Thyroid gland (tissue), 4 donors: ENCODE measurements at regions not wholly inside any gene's neighbourhood (a gene's known extent, or its start where the extent isn't known, plus 50 kb on each side); places are given as distances from the start of the nearest gene placed in this dataset.

Experiments used
- DNase-seq, 2 donors: peaks; one replicate each; pipeline ENCODE4 v3.0.0-alpha.2; 2019
- H3K27ac ChIP-seq, 3 donors: fragments of 200-600 bp; sonication (generic); 1 replicate in 2 of 3; 2 replicates in 1 of 3; pipeline ENCODE4 v1.5.1; 2016 to 2019; ENCODE audit warnings: mild to moderate bottlenecking in 1 of 3, moderate library complexity in 1 of 3
- H3K27me3 ChIP-seq: fragments of 200-600 bp; sonication (generic); one replicate; pipeline ENCODE4 v1.5.1; 2019
- H3K36me3 ChIP-seq, 2 donors: fragments of 200-600 bp; sonication (generic); one replicate each; pipeline ENCODE4 v1.5.1; 2016 to 2019
- H3K4me1 ChIP-seq, 2 donors: fragments of 200-600 bp; sonication (generic); one replicate each; pipeline ENCODE4 v1.5.1; 2017 to 2019
- H3K4me3 ChIP-seq, 3 donors: fragments of 200-600 bp; sonication (generic); replicated peaks in 1 of 3; 1 replicate in 2 of 3; 2 replicates in 1 of 3; pipeline ENCODE4 v1.5.1; 2016; ENCODE audit warnings: mild to moderate bottlenecking in 1 of 3
- H3K9me3 ChIP-seq: fragments of 200-600 bp; sonication (generic); one replicate; pipeline ENCODE4 v1.5.1; 2017
- POLR2A ChIP-seq, 2 donors: fragments of 450-650 bp; IDR thresholded peaks; one replicate each; pipeline ENCODE4 v1.6.1; 2017; ENCODE audit warnings: antibody characterized with exemption in 2 of 2, mild to moderate bottlenecking in 2 of 2, moderate library complexity in 1 of 2
- intact Hi-C: fragments of 100-400 bp; cut with DNase I; formaldehyde crosslinking; loops from one replicate; pipeline ENCODE4 v1.15.1; 2023
- TF ChIP-seq, protein P1 (sequence below), 6 experiments: fragments of 200-600 bp in 3 of 6; fragments of 450-650 bp in 3 of 6; sonication (generic) in 3 of 6; IDR thresholded peaks; one replicate each; pipeline ENCODE4 v1.5.1; 2016 to 2019; ENCODE audit warnings: antibody characterized with exemption in 6 of 6, mild to moderate bottlenecking in 2 of 6, inconsistent platforms in 1 of 6, moderate library complexity in 1 of 6

DNA sequence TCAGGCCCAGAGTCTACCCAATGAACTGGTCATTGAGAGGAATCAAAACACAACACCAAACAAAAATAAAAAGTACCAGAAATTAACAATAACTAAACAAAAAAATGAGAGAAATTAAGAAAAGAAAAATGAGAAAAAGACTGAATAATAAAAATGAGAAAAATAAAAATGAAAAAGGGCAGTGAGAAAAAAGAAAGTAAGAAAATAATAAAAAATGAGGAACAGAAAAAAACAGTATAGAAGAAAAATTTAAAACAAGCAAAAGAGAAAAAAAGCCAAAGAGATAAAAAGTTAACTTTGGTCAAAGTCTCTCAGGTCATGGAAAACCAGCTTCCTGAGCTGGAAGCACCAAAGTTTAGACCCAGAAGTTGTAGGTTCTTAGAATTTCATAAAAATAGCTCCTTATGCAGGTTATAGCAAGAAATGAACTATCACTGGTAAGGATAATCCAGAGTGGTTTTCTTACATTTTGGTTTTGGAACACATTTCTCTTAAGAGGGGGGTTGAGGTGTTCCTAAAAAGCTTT lies 51.0 kb upstream of the WDR17 start:
- TF ChIP-seq, protein P1, sequence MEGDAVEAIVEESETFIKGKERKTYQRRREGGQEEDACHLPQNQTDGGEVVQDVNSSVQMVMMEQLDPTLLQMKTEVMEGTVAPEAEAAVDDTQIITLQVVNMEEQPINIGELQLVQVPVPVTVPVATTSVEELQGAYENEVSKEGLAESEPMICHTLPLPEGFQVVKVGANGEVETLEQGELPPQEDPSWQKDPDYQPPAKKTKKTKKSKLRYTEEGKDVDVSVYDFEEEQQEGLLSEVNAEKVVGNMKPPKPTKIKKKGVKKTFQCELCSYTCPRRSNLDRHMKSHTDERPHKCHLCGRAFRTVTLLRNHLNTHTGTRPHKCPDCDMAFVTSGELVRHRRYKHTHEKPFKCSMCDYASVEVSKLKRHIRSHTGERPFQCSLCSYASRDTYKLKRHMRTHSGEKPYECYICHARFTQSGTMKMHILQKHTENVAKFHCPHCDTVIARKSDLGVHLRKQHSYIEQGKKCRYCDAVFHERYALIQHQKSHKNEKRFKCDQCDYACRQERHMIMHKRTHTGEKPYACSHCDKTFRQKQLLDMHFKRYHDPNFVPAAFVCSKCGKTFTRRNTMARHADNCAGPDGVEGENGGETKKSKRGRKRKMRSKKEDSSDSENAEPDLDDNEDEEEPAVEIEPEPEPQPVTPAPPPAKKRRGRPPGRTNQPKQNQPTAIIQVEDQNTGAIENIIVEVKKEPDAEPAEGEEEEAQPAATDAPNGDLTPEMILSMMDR (IDR thresholded peaks at IDR 0.05) = no peak
- TF ChIP-seq POLR2A (IDR thresholded peaks at IDR 0.05) = no peak

More for the DNA sequence above, 51.0 kb upstream of the WDR17 start:
- no peak overlapping the region for H3K27ac ChIP-seq
- DNase-seq = no peak
- no peaks in the 10 kb centered on the region for H3K4me1 ChIP-seq
- no peak overlapping the region for H3K4me3 ChIP-seq
- no peaks in the 10 kb centered on the region for H3K27me3 ChIP-seq
- H3K9me3 ChIP-seq = no peaks in the 10 kb centered on the region
- H3K36me3 ChIP-seq = no peaks in the 10 kb centered on the region
- intact Hi-C loops = no loop called here
